WTC11 (cell line): ENCODE measurements at regions not wholly inside any gene's neighbourhood (a gene's known extent, or its start where the extent isn't known, plus 50 kb on each side); places are given as distances from the start of the nearest gene placed in this dataset.

Experiments
- ATAC-seq: fragments of 200-7000 bp; cut with Tn5 transposase; 2 replicates; pipeline ENCODE4 v1.10.0; 2021; ENCODE audit warnings: mild to moderate bottlenecking, moderate library complexity
- CTCF ChIA-PET: fragments of 300-600 bp; sonication (Branson Sonifier 250); formaldehyde crosslinking; loops from one replicate; lab custom pipeline; 2021; ENCODE audit warnings: antibody characterized with exemption; lab: Charles Lee
- POLR2A ChIA-PET: fragments of 350-600 bp; sonication (Branson Sonifier 250); formaldehyde crosslinking; loops from one replicate; lab custom pipeline; 2021; ENCODE audit warnings: antibody characterized with exemption; lab: Charles Lee
- DNase-seq: peaks from one replicate; pipeline ENCODE4 v3.0.0; 2021; ENCODE audit warnings: low spot score
- H3K27ac Mint-ChIP-seq: 2 replicates; pipeline ENCODE4 v1.8.0; 2021; ENCODE audit warnings: mixed read lengths
- H3K27me3 Mint-ChIP-seq: 2 replicates; pipeline ENCODE4 v1.8.0; 2021; ENCODE audit warnings: low read depth, mild to moderate bottlenecking, moderate library complexity, mixed read lengths
- H3K36me3 Mint-ChIP-seq: 2 replicates; pipeline ENCODE4 v1.8.0; 2021; ENCODE audit warnings: mixed read lengths
- H3K4me1 Mint-ChIP-seq: 2 replicates; pipeline ENCODE4 v1.8.0; 2022; ENCODE audit warnings: mixed read lengths
- H3K4me3 Mint-ChIP-seq: 2 replicates; pipeline ENCODE4 v1.8.0; 2021; ENCODE audit warnings: mild to moderate bottlenecking, moderate library complexity, mixed read lengths
- H3K9me3 Mint-ChIP-seq: 2 replicates; pipeline ENCODE4 v1.8.0; 2021; ENCODE audit warnings: mixed read lengths
- ATF1 ChIP-seq: sonication (generic); formaldehyde crosslinking; IDR thresholded peaks from 2 replicates; pipeline ENCODE4 v1.8.1; 2023; ENCODE audit warnings: mild to moderate bottlenecking, moderate library complexity, missing genetic modification reagents
- ATF3 ChIP-seq: sonication (generic); formaldehyde crosslinking; conservative IDR thresholded peaks from 2 replicates; pipeline ENCODE4 v1.8.1; 2022; ENCODE audit warnings: mild to moderate bottlenecking, missing genetic modification reagents
- E2F1 ChIP-seq: sonication (generic); formaldehyde crosslinking; IDR thresholded peaks from 2 replicates; pipeline ENCODE4 v1.8.0; 2022; ENCODE audit warnings: mild to moderate bottlenecking, missing genetic modification reagents
- E2F5 ChIP-seq: sonication (generic); formaldehyde crosslinking; IDR thresholded peaks from 2 replicates; pipeline ENCODE4 v1.8.1; 2022; ENCODE audit warnings: mild to moderate bottlenecking, moderate library complexity, missing genetic modification reagents
- ERG ChIP-seq: fragments of 250-450 bp; sonication (Bioruptor Pico); IDR thresholded peaks from 2 replicates; pipeline ENCODE4 v1.8.0; 2021; ENCODE audit warnings: mild to moderate bottlenecking
- FOXK1 ChIP-seq: sonication (generic); formaldehyde crosslinking; IDR thresholded peaks from 2 replicates; pipeline ENCODE4 v1.8.0; 2022; ENCODE audit warnings: mild to moderate bottlenecking, moderate library complexity, missing genetic modification reagents
- GABPB1 ChIP-seq: sonication (generic); formaldehyde crosslinking; IDR thresholded peaks from 2 replicates; pipeline ENCODE4 v1.8.1; 2023; ENCODE audit warnings: mild to moderate bottlenecking, missing genetic modification reagents
- JUN ChIP-seq: sonication (generic); formaldehyde crosslinking; IDR thresholded peaks from 2 replicates; pipeline ENCODE4 v1.8.0; 2023; ENCODE audit warnings: mild to moderate bottlenecking, missing genetic modification reagents
- MLX ChIP-seq: sonication (generic); formaldehyde crosslinking; IDR thresholded peaks from 2 replicates; pipeline ENCODE4 v1.8.1; 2023; ENCODE audit warnings: mild to moderate bottlenecking, missing genetic modification reagents, moderate library complexity
- OVOL2 ChIP-seq: fragments of 250-450 bp; sonication (Bioruptor Pico); IDR thresholded peaks from 2 replicates; pipeline ENCODE4 v1.9.0; 2021; ENCODE audit warnings: mild to moderate bottlenecking, borderline replicate concordance
- PRDM15 ChIP-seq: sonication (generic); formaldehyde crosslinking; IDR thresholded peaks from 2 replicates; pipeline ENCODE4 v1.8.0; 2022; ENCODE audit warnings: missing genetic modification reagents
- PRRX2 ChIP-seq: fragments of 250-450 bp; sonication (Bioruptor Pico); IDR thresholded peaks from 2 replicates; pipeline ENCODE4 v1.8.0; 2021; ENCODE audit warnings: mild to moderate bottlenecking
- SMAD4 ChIP-seq: sonication (generic); formaldehyde crosslinking; IDR thresholded peaks from 2 replicates; pipeline ENCODE4 v1.8.0; 2022; ENCODE audit warnings: mild to moderate bottlenecking, missing genetic modification reagents
- TEAD1 ChIP-seq: sonication (generic); formaldehyde crosslinking; IDR thresholded peaks from 2 replicates; pipeline ENCODE4 v1.8.0; 2022; ENCODE audit warnings: mild to moderate bottlenecking, missing genetic modification reagents
- ZNF232 ChIP-seq: sonication (generic); formaldehyde crosslinking; IDR thresholded peaks from 2 replicates; pipeline ENCODE4 v1.8.0; 2022; ENCODE audit warnings: mild to moderate bottlenecking, missing genetic modification reagents
- ZNF281 ChIP-seq: sonication (generic); formaldehyde crosslinking; IDR thresholded peaks from 2 replicates; pipeline ENCODE4 v1.8.0; 2023; ENCODE audit warnings: mild to moderate bottlenecking, missing genetic modification reagents
- ZNF396 ChIP-seq: fragments of 250-450 bp; sonication (Bioruptor Pico); IDR thresholded peaks from 2 replicates; pipeline ENCODE4 v1.8.0; 2021; ENCODE audit warnings: mild to moderate bottlenecking, moderate library complexity, borderline replicate concordance
- TF ChIP-seq, protein P1 (sequence below): fragments of 250-450 bp; sonication (Bioruptor Pico); IDR thresholded peaks from 2 replicates; pipeline ENCODE4 v2.1.2; 2022; ENCODE audit warnings: mild to moderate bottlenecking, moderate library complexity
- TF ChIP-seq, protein P2 (sequence below): fragments of 250-450 bp; sonication (Bioruptor Pico); IDR thresholded peaks from 2 replicates; pipeline ENCODE4 v1.9.0; 2021; ENCODE audit warnings: moderate library complexity, mild to moderate bottlenecking, inconsistent platforms, borderline replicate concordance
- TF ChIP-seq, protein P3 (sequence below): fragments of 200-600 bp; IDR thresholded peaks from 2 replicates; pipeline ENCODE4 v1.8.0; 2022; ENCODE audit warnings: antibody characterized with exemption

DNA sequence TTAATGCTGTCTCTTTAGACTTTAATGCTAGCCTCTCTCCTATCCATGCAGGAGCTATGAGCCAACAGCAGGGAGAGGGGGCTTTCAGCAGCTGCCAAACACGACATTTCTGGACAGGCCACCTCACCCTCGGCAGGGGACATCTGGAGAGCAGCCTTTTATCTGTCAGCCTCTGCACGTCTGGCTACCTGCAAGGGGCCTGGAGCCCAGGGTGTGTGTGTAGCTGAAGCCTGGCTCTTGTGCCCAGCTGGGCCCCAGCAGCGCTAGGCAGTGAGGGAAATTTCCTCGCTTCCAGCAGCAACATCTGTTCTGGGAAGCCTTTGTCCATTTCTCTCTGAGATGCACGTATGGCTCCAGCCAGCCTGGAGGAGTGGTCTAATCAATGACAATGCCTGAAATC is 728.7 kb upstream of the ID2 start:
- no peak overlapping the region for H3K4me3 Mint-ChIP-seq
- H3K27me3 Mint-ChIP-seq: peaks cover 3% of the 10 kb centered on the region; the same call in 1 of the 2 replicates
- H3K36me3 Mint-ChIP-seq: no peaks in the 10 kb centered on the region
- ATAC-seq (no peak), DNase-seq (no peak)
- POLR2A ChIA-PET: no interaction called here
- TF ChIP-seq ZNF232 (CRISPR knock-in tag) (no peak), TEAD1 (no peak), ERG (CRISPR knock-in tag) (no peak), ZNF396 (no peak), PRDM15 (CRISPR knock-in tag) (no peak), PRRX2 (CRISPR knock-in tag) (no peak), GABPB1 (CRISPR knock-in tag) (no peak), E2F1 (no peak), ATF1 (no peak), JUN (CRISPR knock-in tag) (no peak), E2F5 (no peak), ZNF281 (CRISPR knock-in tag) (no peak), SMAD4 (CRISPR knock-in tag) (no peak), ATF3 (no peak), OVOL2 (no peak), MLX (CRISPR knock-in tag) (no peak), FOXK1 (no peak)
- TF ChIP-seq, protein P1, sequence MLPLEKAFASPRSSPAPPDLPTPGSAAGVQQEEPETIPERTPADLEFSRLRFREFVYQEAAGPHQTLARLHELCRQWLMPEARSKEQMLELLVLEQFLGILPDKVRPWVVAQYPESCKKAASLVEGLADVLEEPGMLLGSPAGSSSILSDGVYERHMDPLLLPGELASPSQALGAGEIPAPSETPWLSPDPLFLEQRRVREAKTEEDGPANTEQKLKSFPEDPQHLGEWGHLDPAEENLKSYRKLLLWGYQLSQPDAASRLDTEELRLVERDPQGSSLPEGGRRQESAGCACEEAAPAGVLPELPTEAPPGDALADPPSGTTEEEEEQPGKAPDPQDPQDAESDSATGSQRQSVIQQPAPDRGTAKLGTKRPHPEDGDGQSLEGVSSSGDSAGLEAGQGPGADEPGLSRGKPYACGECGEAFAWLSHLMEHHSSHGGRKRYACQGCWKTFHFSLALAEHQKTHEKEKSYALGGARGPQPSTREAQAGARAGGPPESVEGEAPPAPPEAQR (CRISPR knock-in tag): no peak
- TF ChIP-seq, protein P2, sequence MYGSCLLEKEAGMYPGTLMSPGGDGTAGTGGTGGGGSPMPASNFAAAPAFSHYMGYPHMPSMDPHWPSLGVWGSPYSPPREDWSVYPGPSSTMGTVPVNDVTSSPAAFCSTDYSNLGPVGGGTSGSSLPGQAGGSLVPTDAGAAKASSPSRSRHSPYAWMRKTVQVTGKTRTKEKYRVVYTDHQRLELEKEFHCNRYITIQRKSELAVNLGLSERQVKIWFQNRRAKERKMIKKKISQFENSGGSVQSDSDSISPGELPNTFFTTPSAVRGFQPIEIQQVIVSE: no peak
- TF ChIP-seq, protein P3, sequence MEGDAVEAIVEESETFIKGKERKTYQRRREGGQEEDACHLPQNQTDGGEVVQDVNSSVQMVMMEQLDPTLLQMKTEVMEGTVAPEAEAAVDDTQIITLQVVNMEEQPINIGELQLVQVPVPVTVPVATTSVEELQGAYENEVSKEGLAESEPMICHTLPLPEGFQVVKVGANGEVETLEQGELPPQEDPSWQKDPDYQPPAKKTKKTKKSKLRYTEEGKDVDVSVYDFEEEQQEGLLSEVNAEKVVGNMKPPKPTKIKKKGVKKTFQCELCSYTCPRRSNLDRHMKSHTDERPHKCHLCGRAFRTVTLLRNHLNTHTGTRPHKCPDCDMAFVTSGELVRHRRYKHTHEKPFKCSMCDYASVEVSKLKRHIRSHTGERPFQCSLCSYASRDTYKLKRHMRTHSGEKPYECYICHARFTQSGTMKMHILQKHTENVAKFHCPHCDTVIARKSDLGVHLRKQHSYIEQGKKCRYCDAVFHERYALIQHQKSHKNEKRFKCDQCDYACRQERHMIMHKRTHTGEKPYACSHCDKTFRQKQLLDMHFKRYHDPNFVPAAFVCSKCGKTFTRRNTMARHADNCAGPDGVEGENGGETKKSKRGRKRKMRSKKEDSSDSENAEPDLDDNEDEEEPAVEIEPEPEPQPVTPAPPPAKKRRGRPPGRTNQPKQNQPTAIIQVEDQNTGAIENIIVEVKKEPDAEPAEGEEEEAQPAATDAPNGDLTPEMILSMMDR: no peak
- H3K27ac Mint-ChIP-seq: no peak overlapping the region
- peaks cover 22% of the 10 kb centered on the region for H3K4me1 Mint-ChIP-seq
- CTCF ChIA-PET: no interaction called here
- H3K9me3 Mint-ChIP-seq: no peaks in the 10 kb centered on the region
